ENCODE measurements at regions not wholly inside any gene's neighbourhood (a gene's known extent, or its start where the extent isn't known, plus 50 kb on each side); places are given as distances from the start of the nearest gene placed in this dataset.
"Not testable (repeated sequence)": the region's sequence is repeated elsewhere in the genome, so short reads cannot be mapped to it uniquely, and the experiment has no call there.

GRCh38 chrX:2572740-2573139 is 72.0 kb upstream of the DHRSX start:
- DNase-seq (ENCODE audit: low spot score), result no peak

- no peak for DNase-seq (ENCODE audit: low spot score)
Observed at GRCh38 chrX:2568125-2568524, 67.3 kb upstream of the DHRSX start.

GRCh38 chrX:2566055-2566454 is 65.3 kb upstream of the DHRSX start:
- no peak for DNase-seq (ENCODE audit: low spot score)

- no peak for DNase-seq (ENCODE audit: low spot score)
Observed at GRCh38 chrX:2561456-2561855, 60.7 kb upstream of the DHRSX start.

GRCh38 chrX:2559124-2559523 is 58.3 kb upstream of the DHRSX start:
- no peak for DNase-seq (ENCODE audit: low spot score)

- no peak for DNase-seq (ENCODE audit: low spot score)
Observed at GRCh38 chrX:2554891-2555290, 54.1 kb upstream of the DHRSX start.

- DNase-seq (ENCODE audit: low spot score), result not testable (repeated sequence)
Observed at GRCh38 chrX:2554066-2554465, 53.3 kb upstream of the DHRSX start.

GRCh38 chrX:2552621-2553201 is 51.9 kb upstream of the DHRSX start:
- DNase-seq (ENCODE audit: low spot score), result no peak

GRCh38 chrX:2550328-2551020 is 49.7 kb upstream of the DHRSX start:
- DNase-seq (ENCODE audit: low spot score), result no peak
